PFSK-1 (cell line): ENCODE measurements at regions not wholly inside any gene's neighbourhood (a gene's known extent, or its start where the extent isn't known, plus 50 kb on each side); places are given as distances from the start of the nearest gene placed in this dataset.

Source experiments
- POLR2AphosphoS5 ChIP-seq: IDR thresholded peaks from 2 replicates; pipeline ENCODE4 v1.6.1; 2012; ENCODE audit warnings: low read depth, mild to moderate bottlenecking, control low read depth, low read length, moderate library complexity
- REST ChIP-seq, 2 experiments: IDR thresholded peaks; 2 replicates each; pipeline versions ENCODE4 v1.6.1 to v1.8.0; 2011 to 2012; ENCODE audit warnings: low read depth in 2 of 2, low read length in 2 of 2, control low read depth in 1 of 2, inconsistent platforms in 1 of 2, mild to moderate bottlenecking in 1 of 2, moderate library complexity in 1 of 2; ENCODE audit not compliant: insufficient read depth in 1 of 2
- TAF1 ChIP-seq: IDR thresholded peaks from 2 replicates; pipeline ENCODE4 v1.6.1; 2012; ENCODE audit warnings: low read length, control low read depth, borderline replicate concordance; ENCODE audit not compliant: insufficient read depth

- TF ChIP-seq TAF1 (peak; percentile 22; the same call in 1 of the 2 replicates), POLR2AphosphoS5 (no peak), REST (IDR thresholded peaks at IDR 0.05; ENCODE audit: insufficient read depth in 1 of 2, low read depth in 2 of 2, low read length in 2 of 2) (no peak)
Measured at GRCh38 chr18:60471652-60472051, 99.1 kb upstream of the MC4R start.
